ENCODE measurements at regions not wholly inside any gene's neighbourhood (a gene's known extent, or its start where the extent isn't known, plus 50 kb on each side); places are given as distances from the start of the nearest gene placed in this dataset.
"Not testable (repeated sequence)": the region's sequence is repeated elsewhere in the genome, so short reads cannot be mapped to it uniquely, and the experiment has no call there.

- DNase-seq (ENCODE audit: low spot score, unreplicated experiment), result no peak
- H3K4me3 Mint-ChIP-seq (ENCODE audit: low read depth), result no peak overlapping the region
- no peak for TF ChIP-seq CTCF (IDR thresholded peaks at IDR 0.05; ENCODE audit: unreplicated experiment)
- H3K9me3 Mint-ChIP-seq (ENCODE audit: low read depth), result no peaks in the 10 kb centered on the region
- no peaks in the 10 kb centered on the region for H3K36me3 Mint-ChIP-seq (ENCODE audit: insufficient read depth)
- no peak overlapping the region for H3K27ac Mint-ChIP-seq
- H3K27me3 Mint-ChIP-seq, result no peaks in the 10 kb centered on the region
- H3K4me1 Mint-ChIP-seq (ENCODE audit: low read depth), result peaks cover 19% of the 10 kb centered on the region
Observed at GRCh38 chr4:124993838-124994237, 281.3 kb upstream of the ANKRD50 start.

DNA sequence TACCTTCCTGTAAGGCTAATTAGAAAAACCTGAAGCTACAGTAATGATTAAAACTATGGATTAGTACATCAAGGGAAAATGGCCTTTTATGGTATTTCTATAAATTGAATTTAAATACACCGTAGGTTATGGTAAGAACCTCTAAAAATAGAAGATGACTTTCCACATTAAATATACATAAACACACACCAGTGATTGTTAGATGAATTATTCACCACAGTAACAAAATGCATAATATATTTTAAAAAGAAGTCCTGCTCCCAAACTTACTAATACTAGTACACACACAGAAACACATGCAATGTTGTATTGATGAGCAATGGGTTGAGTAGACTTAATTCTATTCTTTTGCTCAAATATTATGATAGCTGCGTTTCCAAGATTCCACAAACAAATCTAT is 277.9 kb upstream of the ANKRD50 start:
- H3K27ac Mint-ChIP-seq, result no peak overlapping the region
- no peak for DNase-seq (ENCODE audit: low spot score, unreplicated experiment)
- no peak overlapping the region for H3K4me3 Mint-ChIP-seq (ENCODE audit: low read depth)
- TF ChIP-seq CTCF (IDR thresholded peaks at IDR 0.05; ENCODE audit: unreplicated experiment), result no peak
- no peaks in the 10 kb centered on the region for H3K36me3 Mint-ChIP-seq (ENCODE audit: insufficient read depth)
- H3K27me3 Mint-ChIP-seq, result no peaks in the 10 kb centered on the region
- peaks cover 7% of the 10 kb centered on the region for H3K4me1 Mint-ChIP-seq (ENCODE audit: low read depth)
- H3K9me3 Mint-ChIP-seq (ENCODE audit: low read depth), result no peaks in the 10 kb centered on the region

- Mint-ChIP-seq H3K36me3 (ENCODE audit: insufficient read depth) (no peaks in the 10 kb centered on the region), H3K9me3 (ENCODE audit: low read depth) (no peaks in the 10 kb centered on the region), H3K27me3 (no peaks in the 10 kb centered on the region), H3K4me1 (ENCODE audit: low read depth) (peaks cover 2% of the 10 kb centered on the region), H3K27ac (no peak overlapping the region), H3K4me3 (ENCODE audit: low read depth) (no peak overlapping the region)
- no peak for DNase-seq (ENCODE audit: low spot score, unreplicated experiment)
- TF ChIP-seq CTCF (IDR thresholded peaks at IDR 0.05; ENCODE audit: unreplicated experiment), result no peak
Observed at GRCh38 chr4:124980276-124980752, 267.8 kb upstream of the ANKRD50 start.

GRCh38 chr4:124978536-124978935 is 266.0 kb upstream of the ANKRD50 start:
- not testable (repeated sequence) for H3K36me3 Mint-ChIP-seq (ENCODE audit: insufficient read depth); H3K27me3 Mint-ChIP-seq; H3K4me3 Mint-ChIP-seq (ENCODE audit: low read depth); DNase-seq (ENCODE audit: low spot score, unreplicated experiment); H3K9me3 Mint-ChIP-seq (ENCODE audit: low read depth); H3K27ac Mint-ChIP-seq; H3K4me1 Mint-ChIP-seq (ENCODE audit: low read depth)

DNA sequence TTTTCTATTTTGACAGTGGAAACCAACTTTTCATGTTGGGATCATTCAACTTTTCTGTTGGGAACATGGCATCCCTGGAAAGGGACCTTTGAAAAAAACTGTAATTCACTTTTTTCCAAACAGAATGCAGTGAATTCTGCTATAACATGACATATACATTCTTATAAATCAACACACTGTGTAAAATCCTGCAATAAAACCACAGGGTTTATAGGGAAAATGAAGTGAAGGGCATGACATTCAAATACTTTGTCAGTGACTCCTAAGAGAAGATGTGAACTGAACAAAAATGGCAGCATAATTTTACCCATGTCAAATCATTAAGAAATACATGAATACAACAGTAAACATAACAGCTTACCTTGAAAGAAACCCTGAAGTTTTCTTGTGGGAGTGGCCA is 264.5 kb upstream of the ANKRD50 start:
- DNase-seq (ENCODE audit: low spot score, unreplicated experiment), result no peak
- H3K36me3 Mint-ChIP-seq (ENCODE audit: insufficient read depth), result no peaks in the 10 kb centered on the region
- H3K4me3 Mint-ChIP-seq (ENCODE audit: low read depth), result no peak overlapping the region
- TF ChIP-seq CTCF (IDR thresholded peaks at IDR 0.05; ENCODE audit: unreplicated experiment), result no peak
- peaks cover 9% of the 10 kb centered on the region for H3K4me1 Mint-ChIP-seq (ENCODE audit: low read depth)
- H3K9me3 Mint-ChIP-seq (ENCODE audit: low read depth), result no peaks in the 10 kb centered on the region
- H3K27me3 Mint-ChIP-seq, result no peaks in the 10 kb centered on the region
- no peak overlapping the region for H3K27ac Mint-ChIP-seq

GRCh38 chr4:124974152-124974551 is 261.6 kb upstream of the ANKRD50 start:
- no peaks in the 10 kb centered on the region for H3K27me3 Mint-ChIP-seq
- no peak for TF ChIP-seq CTCF (IDR thresholded peaks at IDR 0.05; ENCODE audit: unreplicated experiment)
- H3K4me3 Mint-ChIP-seq (ENCODE audit: low read depth), result no peak overlapping the region
- DNase-seq (ENCODE audit: low spot score, unreplicated experiment), result no peak
- no peak overlapping the region for H3K27ac Mint-ChIP-seq
- no peaks in the 10 kb centered on the region for H3K9me3 Mint-ChIP-seq (ENCODE audit: low read depth)
- no peaks in the 10 kb centered on the region for H3K36me3 Mint-ChIP-seq (ENCODE audit: insufficient read depth)
- peaks cover 9% of the 10 kb centered on the region for H3K4me1 Mint-ChIP-seq (ENCODE audit: low read depth)
